ENCODE measurements at regions not wholly inside any gene's neighbourhood (a gene's known extent, or its start where the extent isn't known, plus 50 kb on each side); places are given as distances from the start of the nearest gene placed in this dataset.

GRCh38 chr3:181613813-181614212, 97.9 kb upstream of the SOX2 start:
- no peak overlapping the region for H3K4me3 Mint-ChIP-seq
- H3K27me3 Mint-ChIP-seq (ENCODE audit: low read depth, poor library complexity) = peaks cover 3% of the 10 kb centered on the region
- peaks cover 50% of the 10 kb centered on the region for H3K4me1 Mint-ChIP-seq
- H3K36me3 Mint-ChIP-seq (ENCODE audit: low read depth) = no peaks in the 10 kb centered on the region
- peak overlapping the region; percentile 68 for H3K27ac Mint-ChIP-seq
- TF ChIP-seq CTCF (IDR thresholded peaks at IDR 0.05) = no peak
- no peaks in the 10 kb centered on the region for H3K9me3 Mint-ChIP-seq
- no peak for DNase-seq

GRCh38 chr3:181613191-181613590, 98.5 kb upstream of the SOX2 start:
- no peak for TF ChIP-seq CTCF (IDR thresholded peaks at IDR 0.05)
- DNase-seq = no peak
- Mint-ChIP-seq H3K4me3 (no peak overlapping the region), H3K27me3 (ENCODE audit: low read depth, poor library complexity) (peaks cover 3% of the 10 kb centered on the region), H3K9me3 (no peaks in the 10 kb centered on the region), H3K4me1 (peaks cover 54% of the 10 kb centered on the region), H3K27ac (no peak overlapping the region), H3K36me3 (ENCODE audit: low read depth) (no peaks in the 10 kb centered on the region)

GRCh38 chr3:181610973-181611265, 100.8 kb upstream of the SOX2 start:
- DNase-seq = no peak
- no peak for TF ChIP-seq CTCF (IDR thresholded peaks at IDR 0.05)
- Mint-ChIP-seq H3K27ac (peak overlapping the region; percentile 83), H3K27me3 (ENCODE audit: low read depth, poor library complexity) (peaks cover 3% of the 10 kb centered on the region), H3K4me1 (peaks cover 54% of the 10 kb centered on the region), H3K36me3 (ENCODE audit: low read depth) (no peaks in the 10 kb centered on the region), H3K4me3 (no peak overlapping the region), H3K9me3 (no peaks in the 10 kb centered on the region)

- H3K4me1 Mint-ChIP-seq = peaks cover 52% of the 10 kb centered on the region
- peak overlapping the region; percentile 83 for H3K27ac Mint-ChIP-seq
- H3K27me3 Mint-ChIP-seq (ENCODE audit: low read depth, poor library complexity) = no peaks in the 10 kb centered on the region
- H3K9me3 Mint-ChIP-seq = no peaks in the 10 kb centered on the region
- TF ChIP-seq CTCF (IDR thresholded peaks at IDR 0.05) = no peak
- DNase-seq = no peak
- no peaks in the 10 kb centered on the region for H3K36me3 Mint-ChIP-seq (ENCODE audit: low read depth)
- no peak overlapping the region for H3K4me3 Mint-ChIP-seq
Measured at GRCh38 chr3:181610083-181610972, 101.4 kb upstream of the SOX2 start.

- Mint-ChIP-seq H3K4me1 (peaks cover 45% of the 10 kb centered on the region), H3K4me3 (no peak overlapping the region), H3K27me3 (ENCODE audit: low read depth, poor library complexity) (no peaks in the 10 kb centered on the region), H3K9me3 (no peaks in the 10 kb centered on the region), H3K36me3 (ENCODE audit: low read depth) (no peaks in the 10 kb centered on the region), H3K27ac (no peak overlapping the region)
- DNase-seq = no peak
- no peak for TF ChIP-seq CTCF (IDR thresholded peaks at IDR 0.05)
Measured at GRCh38 chr3:181609030-181609767, 102.5 kb upstream of the SOX2 start.
